Hematopoietic multipotent progenitor cell treated with erythropoietin and hydrocortisone succinate and interleukin-3 and kit ligand, for 17 days (in vitro differentiated cells): ENCODE measurements at regions not wholly inside any gene's neighbourhood (a gene's known extent, or its start where the extent isn't known, plus 50 kb on each side); places are given as distances from the start of the nearest gene placed in this dataset.
"Not testable (repeated sequence)": the region's sequence is repeated elsewhere in the genome, so short reads cannot be mapped to it uniquely, and the experiment has no call there.

Experiments
- DNase-seq: peaks from one replicate; pipeline ENCODE4 v3.0.0-alpha.2; 2015; ENCODE audit warnings: low spot score

- no peak for DNase-seq
These were observed 332.7 kb upstream of the THBS1 start for GRCh38 chr15:39248204-39248603.

GRCh38 chr15:39250001-39250400 lies 330.9 kb upstream of the THBS1 start:
- no peak for DNase-seq

- DNase-seq = no peak
These were observed 330.3 kb upstream of the THBS1 start for GRCh38 chr15:39250460-39251186.

GRCh38 chr15:39251413-39252133 lies 329.3 kb upstream of the THBS1 start:
- DNase-seq = no peak

- no peak for DNase-seq
These were observed 328.8 kb upstream of the THBS1 start for GRCh38 chr15:39252134-39252470.

- no peak for DNase-seq
These were observed 327.3 kb upstream of the THBS1 start for GRCh38 chr15:39253552-39253951.

- DNase-seq = no peak
These were observed 326.7 kb upstream of the THBS1 start for GRCh38 chr15:39254181-39254580.

GRCh38 chr15:39255760-39256159 lies 325.1 kb upstream of the THBS1 start:
- DNase-seq = no peak

GRCh38 chr15:39260391-39260790 lies 320.5 kb upstream of the THBS1 start:
- no peak for DNase-seq

- DNase-seq = no peak
These were observed 320.1 kb upstream of the THBS1 start for GRCh38 chr15:39260791-39261190.

GRCh38 chr15:39261397-39262183 lies 319.3 kb upstream of the THBS1 start:
- DNase-seq = not testable (repeated sequence)

GRCh38 chr15:39262995-39263772 lies 317.7 kb upstream of the THBS1 start:
- not testable (repeated sequence) for DNase-seq

- no peak for DNase-seq
These were observed 315.6 kb upstream of the THBS1 start for GRCh38 chr15:39265261-39265660.

GRCh38 chr15:39266890-39267289 lies 314.0 kb upstream of the THBS1 start:
- no peak for DNase-seq

- DNase-seq = no peak
These were observed 313.2 kb upstream of the THBS1 start for GRCh38 chr15:39267685-39268084.

GRCh38 chr15:39269352-39269751 lies 311.5 kb upstream of the THBS1 start:
- no peak for DNase-seq

- no peak for DNase-seq
These were observed 311.1 kb upstream of the THBS1 start for GRCh38 chr15:39269821-39270220.

GRCh38 chr15:39270221-39270855 lies 310.5 kb upstream of the THBS1 start:
- DNase-seq = no peak

- DNase-seq = no peak
These were observed 309.9 kb upstream of the THBS1 start for GRCh38 chr15:39270934-39271333.

- DNase-seq = no peak
These were observed 308.0 kb upstream of the THBS1 start for GRCh38 chr15:39272901-39273300.

- no peak for DNase-seq
These were observed 307.0 kb upstream of the THBS1 start for GRCh38 chr15:39273717-39274411.
